Right lobe of liver (tissue), 6 donors: ENCODE measurements at regions not wholly inside any gene's neighbourhood (a gene's known extent, or its start where the extent isn't known, plus 50 kb on each side); places are given as distances from the start of the nearest gene placed in this dataset.

Experiments
- ATAC-seq, 4 donors: fragments of 200-7000 bp; cut with Tn5 transposase; one replicate each; pipeline ENCODE4 v1.9.1; 2020; ENCODE audit warnings: mild to moderate bottlenecking in 4 of 4, moderate library complexity in 4 of 4
- DNase-seq, 3 donors: peaks; one replicate each; pipeline ENCODE4 v3.0.0-alpha.2; 2020
- H3K27ac ChIP-seq, 3 donors: fragments of 200-600 bp; one replicate each; pipeline ENCODE4 v1.8.0; 2022
- H3K27me3 ChIP-seq, 2 donors: fragments of 200-600 bp; one replicate each; pipeline ENCODE4 v1.8.0; 2022
- H3K36me3 ChIP-seq, 4 donors: fragments of 200-600 bp; sonication (generic) in 1 of 4; one replicate each; pipeline versions ENCODE4 v1.5.1 to v1.8.0; 2017 to 2022; ENCODE audit warnings: control low read depth in 1 of 4
- H3K4me1 ChIP-seq, 4 donors: fragments of 200-600 bp; sonication (generic) in 1 of 4; one replicate each; pipeline versions ENCODE4 v1.5.1 to v1.8.0; 2017 to 2022; ENCODE audit warnings: control low read depth in 1 of 4
- H3K4me3 ChIP-seq, 3 donors: fragments of 200-600 bp; one replicate each; pipeline ENCODE4 v1.8.0; 2022
- H3K9me3 ChIP-seq, 4 donors: fragments of 200-600 bp; sonication (generic) in 1 of 4; one replicate each; pipeline versions ENCODE4 v1.5.1 to v1.8.0; 2017 to 2022; ENCODE audit warnings: control low read depth in 1 of 4
- POLR2A ChIP-seq: fragments of 450-650 bp; IDR thresholded peaks from one replicate; pipeline ENCODE4 v1.6.1; 2017; ENCODE audit warnings: antibody characterized with exemption, mild to moderate bottlenecking
- WGBS: methylation state at CpG from one replicate; pipeline ENCODE4 v1.1.6; 2018; ENCODE audit warnings: low coverage, low lambda C conversion rate; ENCODE audit not compliant: insufficient coverage; ENCODE audit errors: missing lambda C conversion rate; 5-methylcytosine and 5-hydroxymethylcytosine counted together
- intact Hi-C, 2 donors: fragments of 100-400 bp; cut with DNase I; formaldehyde crosslinking; loops; one replicate each; pipeline versions ENCODE4 v1.11.2 to v1.14.1; 2022
- TF ChIP-seq, protein P1 (sequence below), 4 donors: fragments of 200-600 bp in 3 of 4; fragments of 450-650 bp in 1 of 4; IDR thresholded peaks; one replicate each; pipeline versions ENCODE4 v1.5.1 to v1.8.0; 2016 to 2022; ENCODE audit warnings: antibody characterized with exemption in 4 of 4, mild to moderate bottlenecking in 2 of 4
- donor health status: DM: no; HTN: yes; CAD: no.
- donor health status: DM: no; HTN: no; CAD: no.
- donor health status: DM: no; HTN: no; CAD: no.
- donor health status: DM: no; HTN: yes; CAD: no.
- donor health status: DM: no; HTN: yes; CAD: no.

DNA sequence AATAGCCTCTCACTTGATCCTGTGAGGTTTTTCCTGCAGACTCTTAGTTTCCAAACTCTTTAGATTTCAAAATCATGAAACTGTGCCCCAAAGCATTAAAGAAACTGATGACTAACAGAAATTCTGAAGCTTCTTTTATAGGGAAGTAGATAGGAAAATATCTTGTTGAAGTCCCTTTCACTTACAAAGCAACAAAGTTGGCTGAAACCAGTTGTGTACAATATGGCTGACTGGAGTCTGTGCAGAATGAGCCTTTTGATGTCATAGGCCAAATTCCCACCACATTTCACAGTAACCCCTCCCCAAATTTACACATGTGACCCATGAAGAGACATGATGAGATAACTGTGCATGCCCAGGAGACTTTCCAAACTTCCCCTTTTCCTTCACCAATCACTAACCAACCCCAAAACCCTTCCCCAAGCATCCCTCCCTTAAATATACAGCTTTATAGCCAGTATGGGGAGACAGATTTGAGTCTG lies 61.7 kb upstream of the NCK2 start:
- ATAC-seq, result no peak
- intact Hi-C loops, result no loop called here

DNA sequence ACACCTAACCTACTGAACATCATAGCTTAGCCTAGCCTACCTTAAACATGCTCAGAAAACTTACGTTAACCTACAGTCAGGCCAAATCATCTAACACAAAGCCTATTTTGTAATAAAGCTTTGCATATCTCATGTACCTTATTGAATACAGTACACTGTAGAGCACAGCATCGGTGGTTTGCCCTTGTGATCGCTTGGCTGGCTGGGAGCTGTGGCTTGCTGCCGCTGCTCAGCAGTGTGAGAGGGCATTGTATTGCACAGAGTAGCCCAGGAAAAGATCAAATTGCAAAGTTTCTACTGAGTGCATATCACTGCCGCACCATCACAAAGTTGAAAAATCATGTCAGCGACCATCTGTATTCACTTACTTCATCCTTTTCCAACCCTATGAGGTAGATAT lies 62.3 kb upstream of the NCK2 start:
- no peaks in the 10 kb centered on the region for H3K4me1 ChIP-seq
- H3K36me3 ChIP-seq, result no peaks in the 10 kb centered on the region
- ATAC-seq (no peak), DNase-seq (no peak)
- WGBS, result 76% methylated on average over 5 of the region's 6 CpGs
- H3K27ac ChIP-seq, result no peak overlapping the region
- no peaks in the 10 kb centered on the region for H3K9me3 ChIP-seq
- H3K27me3 ChIP-seq, result no peaks in the 10 kb centered on the region
- no peak overlapping the region for H3K4me3 ChIP-seq
- intact Hi-C loops, result no loop called here
- no peak for TF ChIP-seq POLR2A
- TF ChIP-seq, protein P1, sequence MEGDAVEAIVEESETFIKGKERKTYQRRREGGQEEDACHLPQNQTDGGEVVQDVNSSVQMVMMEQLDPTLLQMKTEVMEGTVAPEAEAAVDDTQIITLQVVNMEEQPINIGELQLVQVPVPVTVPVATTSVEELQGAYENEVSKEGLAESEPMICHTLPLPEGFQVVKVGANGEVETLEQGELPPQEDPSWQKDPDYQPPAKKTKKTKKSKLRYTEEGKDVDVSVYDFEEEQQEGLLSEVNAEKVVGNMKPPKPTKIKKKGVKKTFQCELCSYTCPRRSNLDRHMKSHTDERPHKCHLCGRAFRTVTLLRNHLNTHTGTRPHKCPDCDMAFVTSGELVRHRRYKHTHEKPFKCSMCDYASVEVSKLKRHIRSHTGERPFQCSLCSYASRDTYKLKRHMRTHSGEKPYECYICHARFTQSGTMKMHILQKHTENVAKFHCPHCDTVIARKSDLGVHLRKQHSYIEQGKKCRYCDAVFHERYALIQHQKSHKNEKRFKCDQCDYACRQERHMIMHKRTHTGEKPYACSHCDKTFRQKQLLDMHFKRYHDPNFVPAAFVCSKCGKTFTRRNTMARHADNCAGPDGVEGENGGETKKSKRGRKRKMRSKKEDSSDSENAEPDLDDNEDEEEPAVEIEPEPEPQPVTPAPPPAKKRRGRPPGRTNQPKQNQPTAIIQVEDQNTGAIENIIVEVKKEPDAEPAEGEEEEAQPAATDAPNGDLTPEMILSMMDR (IDR thresholded peaks at IDR 0.05), result no peak

More for the DNA sequence above, 61.7 kb upstream of the NCK2 start:
- no peaks in the 10 kb centered on the region for H3K36me3 ChIP-seq
- H3K9me3 ChIP-seq, result no peaks in the 10 kb centered on the region
- DNase-seq, result no peak
- no peak overlapping the region for H3K27ac ChIP-seq
- no peak overlapping the region for H3K4me3 ChIP-seq
- no peaks in the 10 kb centered on the region for H3K4me1 ChIP-seq
- H3K27me3 ChIP-seq, result no peaks in the 10 kb centered on the region
- TF ChIP-seq, protein P1 (IDR thresholded peaks at IDR 0.05), result no peak
- no peak for TF ChIP-seq POLR2A

- no peak for ATAC-seq
- no peak for DNase-seq
- TF ChIP-seq, protein P1 (IDR thresholded peaks at IDR 0.05), result no peak
- no peak for TF ChIP-seq POLR2A
- Histone ChIP-seq H3K4me1 (no peaks in the 10 kb centered on the region), H3K4me3 (no peak overlapping the region), H3K36me3 (no peaks in the 10 kb centered on the region), H3K27ac (no peak overlapping the region), H3K9me3 (no peaks in the 10 kb centered on the region), H3K27me3 (no peaks in the 10 kb centered on the region)
- intact Hi-C loops, result no loop called here
- 93% methylated on average over 2 of the region's 2 CpGs for WGBS
Measured at GRCh38 chr2:105681927-105682326, 62.8 kb upstream of the NCK2 start.

DNA sequence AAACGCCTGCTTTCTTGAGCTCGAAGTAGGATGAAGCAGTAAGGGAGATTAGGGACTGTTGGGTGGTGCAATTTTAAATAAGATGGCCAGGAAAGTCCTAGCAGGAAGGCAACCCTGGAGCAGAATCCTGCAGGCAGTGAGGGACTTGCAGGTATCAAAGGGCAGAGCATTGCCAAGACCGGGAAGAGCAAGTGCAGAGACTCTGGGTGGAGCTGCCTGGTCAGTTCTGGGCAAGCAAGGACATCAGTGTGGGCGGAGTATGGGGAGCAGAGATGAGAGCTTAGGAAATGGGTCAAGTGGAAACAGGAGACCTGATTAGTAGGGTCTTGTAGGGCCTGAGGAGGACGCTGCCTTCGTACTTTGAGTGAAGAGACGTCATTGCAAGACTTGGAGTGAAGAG lies 64.4 kb upstream of the NCK2 start:
- Histone ChIP-seq H3K4me1 (no peaks in the 10 kb centered on the region), H3K9me3 (no peaks in the 10 kb centered on the region), H3K36me3 (no peaks in the 10 kb centered on the region), H3K27me3 (no peaks in the 10 kb centered on the region), H3K4me3 (no peak overlapping the region), H3K27ac (no peak overlapping the region)
- DNase-seq, result no peak
- no peak for ATAC-seq
- TF ChIP-seq, protein P1 (IDR thresholded peaks at IDR 0.05), result no peak
- TF ChIP-seq POLR2A, result no peak
- intact Hi-C loops, result no loop called here
- 72% methylated on average over 7 of the region's 7 CpGs for WGBS

GRCh38 chr2:105678346-105678745 lies 66.4 kb upstream of the NCK2 start:
- Histone ChIP-seq H3K36me3 (no peaks in the 10 kb centered on the region), H3K9me3 (no peaks in the 10 kb centered on the region), H3K27me3 (no peaks in the 10 kb centered on the region), H3K4me1 (no peaks in the 10 kb centered on the region), H3K27ac (no peak overlapping the region), H3K4me3 (no peak overlapping the region)
- ATAC-seq (no peak), DNase-seq (no peak)
- 33% methylated on average over 6 of the region's 6 CpGs for WGBS
- intact Hi-C loops, result no loop called here
- TF ChIP-seq, protein P1 (IDR thresholded peaks at IDR 0.05), result no peak
- no peak for TF ChIP-seq POLR2A
